ENCODE measurements at regions not wholly inside any gene's neighbourhood (a gene's known extent, or its start where the extent isn't known, plus 50 kb on each side); places are given as distances from the start of the nearest gene placed in this dataset.

DNA sequence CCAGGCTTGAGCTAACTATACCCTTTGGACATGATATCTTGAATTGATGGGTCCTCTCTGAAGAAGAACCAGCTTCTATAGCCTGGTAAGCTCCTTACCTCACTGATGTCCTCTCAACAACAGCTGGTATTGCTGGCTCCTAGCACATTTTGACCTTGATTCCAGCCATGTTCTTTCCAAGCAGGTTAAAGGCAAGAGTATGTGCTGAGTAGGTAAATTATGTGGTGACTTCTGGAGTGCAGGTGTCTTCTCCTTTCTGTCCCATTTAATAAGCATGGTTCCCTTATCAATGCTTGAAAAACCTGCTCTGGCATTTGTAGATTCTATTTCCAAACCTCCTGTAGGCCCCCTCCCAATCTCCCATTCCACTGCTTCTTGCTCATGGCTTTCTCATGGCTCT is 300.1 kb downstream of the UTP18 start:
- TF ChIP-seq, protein P1, sequence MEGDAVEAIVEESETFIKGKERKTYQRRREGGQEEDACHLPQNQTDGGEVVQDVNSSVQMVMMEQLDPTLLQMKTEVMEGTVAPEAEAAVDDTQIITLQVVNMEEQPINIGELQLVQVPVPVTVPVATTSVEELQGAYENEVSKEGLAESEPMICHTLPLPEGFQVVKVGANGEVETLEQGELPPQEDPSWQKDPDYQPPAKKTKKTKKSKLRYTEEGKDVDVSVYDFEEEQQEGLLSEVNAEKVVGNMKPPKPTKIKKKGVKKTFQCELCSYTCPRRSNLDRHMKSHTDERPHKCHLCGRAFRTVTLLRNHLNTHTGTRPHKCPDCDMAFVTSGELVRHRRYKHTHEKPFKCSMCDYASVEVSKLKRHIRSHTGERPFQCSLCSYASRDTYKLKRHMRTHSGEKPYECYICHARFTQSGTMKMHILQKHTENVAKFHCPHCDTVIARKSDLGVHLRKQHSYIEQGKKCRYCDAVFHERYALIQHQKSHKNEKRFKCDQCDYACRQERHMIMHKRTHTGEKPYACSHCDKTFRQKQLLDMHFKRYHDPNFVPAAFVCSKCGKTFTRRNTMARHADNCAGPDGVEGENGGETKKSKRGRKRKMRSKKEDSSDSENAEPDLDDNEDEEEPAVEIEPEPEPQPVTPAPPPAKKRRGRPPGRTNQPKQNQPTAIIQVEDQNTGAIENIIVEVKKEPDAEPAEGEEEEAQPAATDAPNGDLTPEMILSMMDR (conservative IDR thresholded peaks at IDR 0.05; ENCODE audit: low read length) = no peak
- no peak for TF ChIP-seq EZH2phosphoT487 (IDR thresholded peaks at IDR 0.05; ENCODE audit: borderline replicate concordance)
